ENCODE measurements at regions not wholly inside any gene's neighbourhood (a gene's known extent, or its start where the extent isn't known, plus 50 kb on each side); places are given as distances from the start of the nearest gene placed in this dataset.

GRCh38 chr17:53118948-53119347 is 703.8 kb upstream of the KIF2B start (continued):
- no peak for TF ChIP-seq CTCF (IDR thresholded peaks at IDR 0.05)
- TF ChIP-seq NFIC (IDR thresholded peaks at IDR 0.05; ENCODE audit: borderline replicate concordance), result no peak

DNA sequence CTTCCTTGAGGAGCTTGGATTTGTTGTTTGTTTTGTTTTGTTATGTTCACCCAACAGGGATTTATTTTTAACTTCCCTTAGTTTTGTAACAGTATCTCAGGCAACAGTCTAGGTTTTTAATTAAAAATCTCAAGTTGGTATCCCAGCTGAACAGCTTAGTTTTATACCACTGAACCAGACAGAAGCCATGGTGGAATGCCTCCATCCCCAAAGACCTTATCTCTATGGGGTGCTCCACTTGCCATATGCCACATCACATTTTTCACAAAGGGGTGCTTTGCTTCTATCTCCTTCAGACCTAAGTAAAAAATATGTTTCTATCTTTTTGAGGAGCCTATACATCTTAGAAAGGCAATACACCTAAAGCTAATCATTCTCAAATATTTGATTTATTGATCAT is 715.8 kb upstream of the KIF2B start:
- CTCF ChIA-PET, result interaction anchor here (1.0 to 1.4 kb wide), 2 partner anchors 10 to 724 kb away, joined by 3 read pairs; no protein-coding TSS in a partner anchor
- H3K9ac ChIP-seq, result no peak overlapping the region
- no peak overlapping the region for H3K4me2 ChIP-seq
- no peaks in the 10 kb centered on the region for H3K79me2 ChIP-seq (ENCODE audit: insufficient read depth)
- no peaks in the 10 kb centered on the region for H3K9me2 ChIP-seq
- no peak overlapping the region for H2AFZ ChIP-seq (ENCODE audit: low read depth)
- TF ChIP-seq GABPA (IDR thresholded peaks at IDR 0.05; ENCODE audit: low read depth) (no peak), TEAD4 (IDR thresholded peaks at IDR 0.05; ENCODE audit: borderline replicate concordance, insufficient read depth) (no peak), RAD21 (IDR thresholded peaks at IDR 0.05; ENCODE audit: low read length) (no peak), ELF1 (IDR thresholded peaks at IDR 0.05) (no peak), FOXJ3 (CRISPR knock-in tag; IDR thresholded peaks at IDR 0.05) (no peak), JUND (IDR thresholded peaks at IDR 0.05) (no peak), MAX (IDR thresholded peaks at IDR 0.05; ENCODE audit: low read depth) (no peak), CTCF (IDR thresholded peaks at IDR 0.05) (no peak)
- TF ChIP-seq, protein P1, sequence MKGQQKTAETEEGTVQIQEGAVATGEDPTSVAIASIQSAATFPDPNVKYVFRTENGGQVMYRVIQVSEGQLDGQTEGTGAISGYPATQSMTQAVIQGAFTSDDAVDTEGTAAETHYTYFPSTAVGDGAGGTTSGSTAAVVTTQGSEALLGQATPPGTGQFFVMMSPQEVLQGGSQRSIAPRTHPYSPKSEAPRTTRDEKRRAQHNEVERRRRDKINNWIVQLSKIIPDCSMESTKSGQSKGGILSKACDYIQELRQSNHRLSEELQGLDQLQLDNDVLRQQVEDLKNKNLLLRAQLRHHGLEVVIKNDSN (IDR thresholded peaks at IDR 0.05; ENCODE audit: borderline replicate concordance, low read depth), result no peak
- TF ChIP-seq, protein P2, sequence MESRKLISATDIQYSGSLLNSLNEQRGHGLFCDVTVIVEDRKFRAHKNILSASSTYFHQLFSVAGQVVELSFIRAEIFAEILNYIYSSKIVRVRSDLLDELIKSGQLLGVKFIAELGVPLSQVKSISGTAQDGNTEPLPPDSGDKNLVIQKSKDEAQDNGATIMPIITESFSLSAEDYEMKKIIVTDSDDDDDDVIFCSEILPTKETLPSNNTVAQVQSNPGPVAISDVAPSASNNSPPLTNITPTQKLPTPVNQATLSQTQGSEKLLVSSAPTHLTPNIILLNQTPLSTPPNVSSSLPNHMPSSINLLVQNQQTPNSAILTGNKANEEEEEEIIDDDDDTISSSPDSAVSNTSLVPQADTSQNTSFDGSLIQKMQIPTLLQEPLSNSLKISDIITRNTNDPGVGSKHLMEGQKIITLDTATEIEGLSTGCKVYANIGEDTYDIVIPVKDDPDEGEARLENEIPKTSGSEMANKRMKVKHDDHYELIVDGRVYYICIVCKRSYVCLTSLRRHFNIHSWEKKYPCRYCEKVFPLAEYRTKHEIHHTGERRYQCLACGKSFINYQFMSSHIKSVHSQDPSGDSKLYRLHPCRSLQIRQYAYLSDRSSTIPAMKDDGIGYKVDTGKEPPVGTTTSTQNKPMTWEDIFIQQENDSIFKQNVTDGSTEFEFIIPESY (IDR thresholded peaks at IDR 0.05; ENCODE audit: borderline replicate concordance, low read depth), result no peak
- H3K27me3 ChIP-seq (ENCODE audit: insufficient read depth), result no peaks in the 10 kb centered on the region
- H3K27ac ChIP-seq (ENCODE audit: low read depth in 2 of 2, low read length in 1 of 2), result no peak overlapping the region
- no peaks in the 10 kb centered on the region for H3F3A ChIP-seq (replicated peaks; ENCODE audit: insufficient read depth)
- DNase-seq, result no peak
- H3K36me3 ChIP-seq (replicated peaks in 1 of 2; ENCODE audit: control insufficient read depth in 1 of 2, insufficient read depth in 2 of 2, low read length in 1 of 2), result no peaks in the 10 kb centered on the region
- H4K20me1 ChIP-seq (ENCODE audit: insufficient read depth), result no peaks in the 10 kb centered on the region
- no peaks in the 10 kb centered on the region for H3K9me3 ChIP-seq
- POLR2A ChIA-PET, result no interaction called here
- H3K4me3 ChIP-seq (ENCODE audit: low read depth in 2 of 2, low read length in 1 of 2), result no peak overlapping the region
- H3K4me1 ChIP-seq (ENCODE audit: control insufficient read depth in 1 of 2, insufficient read depth in 2 of 2, low read depth in 1 of 2, low read length in 1 of 2), result peaks cover 0 to under 1% of the 10 kb centered on the region in 2 experiments; a peak in 1 of 4 replicates
